Iris pigment epithelial cell (primary cell): ENCODE measurements at regions not wholly inside any gene's neighbourhood (a gene's known extent, or its start where the extent isn't known, plus 50 kb on each side); places are given as distances from the start of the nearest gene placed in this dataset.
"Not testable (repeated sequence)": the region's sequence is repeated elsewhere in the genome, so short reads cannot be mapped to it uniquely, and the experiment has no call there.

Experiments
- DNase-seq: peaks from one replicate; pipeline ENCODE4 v3.0.0-alpha.2; 2011; ENCODE audit warnings: low read depth

DNA sequence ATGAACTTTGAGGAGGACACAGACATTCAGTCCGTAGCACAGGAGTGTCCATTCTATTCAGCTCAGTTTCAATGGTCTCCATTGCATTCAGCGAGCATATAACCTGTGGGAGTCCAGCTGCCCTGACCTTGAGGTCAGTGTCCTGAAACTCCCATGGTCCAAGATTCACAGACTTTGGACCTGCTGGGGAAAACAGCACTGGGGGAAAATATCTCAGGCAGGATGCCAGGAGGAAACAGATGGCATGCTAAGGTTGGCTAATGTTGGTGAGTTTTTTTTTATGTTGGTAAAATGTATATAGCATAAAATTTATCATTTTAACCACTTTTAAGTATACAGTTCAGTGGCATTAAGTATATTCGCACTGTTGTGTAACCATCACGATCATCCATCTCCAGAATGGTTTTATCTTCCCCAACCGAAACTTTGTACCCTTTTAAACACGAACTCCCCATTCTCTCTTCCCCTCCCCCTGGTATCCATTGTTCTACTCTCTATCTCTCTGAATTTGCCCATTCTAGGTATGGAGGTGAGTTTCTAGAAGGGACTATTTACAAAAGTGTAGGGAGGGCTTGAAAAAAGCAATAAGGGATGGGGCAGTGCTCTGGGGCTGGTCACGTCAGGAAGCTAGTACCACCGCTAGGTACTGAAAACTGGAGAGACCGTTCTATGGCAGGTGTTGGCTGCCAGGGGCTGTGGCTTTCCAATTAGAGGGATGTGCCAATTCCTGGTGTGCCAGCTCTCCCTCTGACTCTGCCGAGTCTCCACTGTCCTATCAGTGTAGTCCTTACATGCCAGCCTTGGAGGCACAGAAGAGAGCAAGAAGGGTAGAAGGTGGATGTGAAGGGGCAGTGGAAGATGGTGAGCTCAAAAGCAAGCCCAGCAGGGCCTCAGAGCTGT is 85.3 kb downstream of the FOXD2 start:
- no peak for DNase-seq

DNA sequence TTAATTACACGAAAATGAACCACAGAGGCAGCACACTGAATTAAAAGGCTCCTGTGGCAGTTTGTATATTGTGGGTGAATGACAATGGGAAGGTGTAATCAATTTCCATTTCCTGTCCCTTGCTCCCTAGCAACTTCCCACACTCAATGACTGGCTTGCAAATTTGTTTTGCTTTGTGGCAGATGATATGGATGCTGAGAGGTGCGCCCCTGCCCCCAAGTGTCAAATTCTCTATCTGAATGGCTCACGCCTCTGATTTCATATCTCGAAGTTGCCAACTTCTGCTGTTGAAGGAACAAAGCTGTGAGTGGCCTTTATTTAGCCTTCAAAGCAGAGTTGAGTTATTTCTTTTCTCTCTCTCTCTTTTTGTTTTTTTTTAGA is 86.0 kb downstream of the FOXD2 start:
- no peak for DNase-seq

DNA sequence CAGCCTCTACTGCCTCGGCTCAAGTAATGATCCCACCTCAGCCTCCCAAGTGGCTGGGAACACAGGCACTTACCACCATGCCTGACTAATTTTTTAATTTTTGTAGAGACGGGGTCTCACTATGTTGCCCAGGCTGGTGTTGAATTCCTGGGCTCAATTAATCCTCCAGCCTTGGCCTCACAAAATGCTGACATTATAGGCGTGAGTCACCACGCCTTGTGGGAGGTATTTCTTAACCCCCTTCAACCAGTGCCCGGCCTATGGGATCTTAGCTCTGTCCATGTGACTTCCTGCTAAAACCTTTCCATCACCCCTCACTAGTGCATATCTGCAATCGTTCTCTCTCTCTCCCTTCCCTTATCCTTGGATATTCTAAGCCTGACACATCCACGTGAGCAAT is 86.4 kb downstream of the FOXD2 start:
- peak; percentile 51 for DNase-seq

DNA sequence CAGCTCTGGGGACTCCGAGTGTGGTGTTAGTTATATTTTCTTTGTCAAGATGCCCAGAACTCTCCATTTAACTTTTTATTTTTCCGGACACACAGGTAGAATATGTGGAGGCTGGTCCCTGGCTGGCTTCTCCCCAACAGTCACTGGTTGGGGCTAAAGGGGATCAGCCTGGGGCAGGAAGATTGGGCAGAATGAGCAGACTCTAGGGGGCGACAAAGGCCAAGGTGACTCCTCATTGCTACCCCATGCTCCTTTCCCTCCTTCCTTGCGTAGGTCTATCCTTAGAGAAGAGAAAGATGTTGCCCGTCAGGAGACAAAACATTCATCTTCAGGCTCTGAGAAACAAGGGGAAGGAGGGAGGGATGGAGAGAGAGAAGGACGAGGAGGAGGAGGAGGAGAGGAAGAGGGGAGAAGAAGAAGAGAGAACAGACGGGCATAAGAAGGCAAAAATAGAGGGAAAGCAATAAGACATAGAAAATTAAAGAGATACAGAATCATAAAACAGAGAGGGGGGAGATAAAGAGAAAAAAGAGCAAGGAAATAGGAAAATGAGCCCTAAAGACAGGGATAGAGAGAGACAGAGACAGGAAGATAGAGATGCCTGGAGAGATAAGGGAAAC is 89.9 kb downstream of the FOXD2 start:
- DNase-seq: peak; percentile 34

DNA sequence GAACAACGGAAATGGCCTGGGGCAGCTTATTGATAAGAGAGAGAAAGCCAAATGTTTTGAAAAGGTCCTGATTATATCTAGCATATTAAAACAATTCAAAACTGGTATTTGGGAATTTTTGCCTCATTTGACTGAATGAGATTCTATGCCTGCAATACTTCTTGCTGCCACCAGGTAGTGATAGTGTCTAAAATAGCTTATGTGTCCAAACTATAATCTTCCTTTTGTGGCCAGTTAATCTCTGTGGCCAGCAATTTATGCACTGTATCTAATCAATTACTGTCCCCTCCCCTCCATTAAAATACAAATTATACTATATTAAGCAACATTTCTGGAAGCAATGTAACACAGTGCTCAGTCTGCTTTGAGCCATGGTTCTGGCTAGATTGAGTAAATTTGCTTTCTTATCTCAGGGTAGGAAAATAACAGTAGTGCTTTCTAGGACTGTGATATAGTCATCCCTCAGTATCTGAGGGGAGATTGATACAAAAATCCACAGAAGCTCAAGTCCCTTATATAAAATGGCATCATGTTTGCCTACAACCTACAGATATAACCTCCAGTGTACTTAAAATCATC is 91.8 kb downstream of the FOXD2 start:
- no peak for DNase-seq

DNA sequence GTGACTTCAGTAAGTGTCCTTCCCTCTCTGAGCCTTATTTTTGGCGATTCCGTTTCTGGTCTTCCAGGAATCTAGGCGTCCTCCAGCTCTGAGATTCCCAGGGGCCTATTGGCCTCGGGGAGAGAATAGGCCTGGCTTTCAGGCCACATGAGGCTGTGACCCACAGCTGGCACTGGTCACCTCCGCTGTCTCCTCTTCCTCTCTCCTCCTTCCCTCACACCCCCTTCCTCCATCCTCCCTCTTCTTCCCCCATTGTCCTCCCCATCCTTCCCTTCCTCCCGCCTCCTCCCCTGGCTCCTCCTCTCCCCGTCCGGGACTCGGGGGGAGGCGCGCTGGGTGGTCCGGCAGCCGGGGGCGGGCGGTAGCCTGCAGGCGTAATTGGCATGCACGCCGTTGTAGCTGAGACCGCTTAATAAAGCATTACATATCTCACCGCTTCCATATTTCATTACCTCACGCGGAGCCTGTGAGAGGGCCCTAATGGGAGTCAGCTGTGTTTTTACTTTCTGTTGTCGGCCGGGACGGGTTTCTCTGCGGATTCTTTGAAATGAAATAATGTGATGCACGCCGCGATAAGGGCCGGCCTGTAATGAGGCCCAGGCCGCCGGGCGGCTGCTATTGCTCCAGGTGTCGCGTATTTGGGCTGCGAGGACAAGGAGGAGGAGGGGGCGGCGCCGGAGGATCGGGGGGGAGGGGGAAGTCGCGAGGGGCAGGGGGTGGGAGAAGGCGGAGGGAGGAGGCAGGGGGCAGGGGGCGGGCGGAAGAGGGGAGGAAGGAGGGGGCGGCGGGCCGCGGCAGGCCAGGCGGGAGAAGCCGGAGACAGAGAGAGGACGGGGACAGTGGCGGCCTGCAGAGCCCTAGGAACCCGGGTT is 95.3 kb downstream of the FOXD2 start:
- DNase-seq: peak; percentile 80

DNA sequence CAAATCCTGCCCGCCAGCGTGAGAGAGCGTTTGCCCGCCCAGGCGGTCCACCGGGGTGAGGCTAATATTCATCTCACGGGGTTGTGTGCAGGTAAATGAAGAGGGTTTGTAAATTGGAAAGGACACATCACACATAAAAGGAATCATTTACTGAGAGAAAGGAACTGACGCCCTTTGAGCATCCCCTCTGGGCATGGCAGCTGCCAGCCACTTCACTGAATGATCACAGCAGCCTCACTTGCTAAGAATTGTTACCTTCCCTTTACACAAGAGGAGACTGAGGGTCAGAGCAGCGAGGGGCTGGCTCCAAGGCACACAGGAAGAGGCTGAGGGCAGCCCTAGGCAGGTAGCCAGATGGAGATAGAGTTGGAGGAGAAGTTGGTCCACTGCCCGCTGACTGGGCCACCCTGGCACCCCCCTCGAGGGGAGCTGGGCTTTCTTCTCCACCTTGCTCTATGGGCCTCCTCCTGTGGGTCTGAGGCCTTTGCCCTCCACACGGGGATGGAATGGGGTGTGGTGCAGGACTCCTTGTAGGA is 96.0 kb downstream of the FOXD2 start:
- DNase-seq: no peak

DNA sequence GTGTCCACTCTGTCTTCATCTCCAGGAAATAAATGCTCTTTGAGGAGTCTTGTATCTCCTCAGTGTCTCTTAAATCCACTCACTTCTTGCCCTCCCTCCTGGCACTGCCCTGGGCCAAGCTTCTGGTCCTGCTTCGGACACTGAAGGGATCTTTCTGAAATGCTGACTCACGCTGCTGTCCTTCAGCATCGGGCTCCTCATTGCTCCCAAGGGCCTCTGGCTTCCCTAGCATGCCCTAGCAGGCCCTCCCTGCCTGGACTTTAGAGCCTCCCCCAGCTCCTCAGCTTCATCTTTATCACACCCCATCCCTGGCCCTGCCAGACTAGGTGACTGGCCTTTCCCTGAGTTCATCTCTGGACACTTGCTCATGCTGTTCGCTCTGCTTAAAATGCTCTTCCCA is 96.6 kb downstream of the FOXD2 start:
- DNase-seq: peak; percentile 25

DNA sequence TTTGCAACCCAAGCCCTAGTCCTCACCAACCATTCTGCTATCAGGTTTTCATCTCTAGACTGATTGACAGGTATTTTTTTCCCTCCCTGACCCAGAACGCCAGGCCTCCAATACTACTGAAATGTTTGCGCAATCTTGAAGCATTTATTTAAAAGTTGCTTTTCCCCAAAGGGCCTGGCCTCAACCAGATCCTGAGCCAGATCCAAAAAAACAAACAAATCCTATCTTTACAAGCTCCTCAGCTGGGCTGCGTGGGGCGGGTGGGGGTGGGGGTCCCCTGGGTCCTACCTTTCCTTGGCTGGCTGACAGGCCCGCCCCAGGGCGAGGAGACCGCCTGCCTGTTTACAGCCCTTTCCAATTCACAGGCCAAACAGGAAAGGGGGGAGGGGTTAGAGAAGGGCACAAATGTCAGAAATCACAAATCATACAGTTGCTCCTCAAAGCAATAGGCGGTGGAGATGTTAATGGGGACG is 98.8 kb downstream of the FOXD2 start:
- no peak for DNase-seq

DNA sequence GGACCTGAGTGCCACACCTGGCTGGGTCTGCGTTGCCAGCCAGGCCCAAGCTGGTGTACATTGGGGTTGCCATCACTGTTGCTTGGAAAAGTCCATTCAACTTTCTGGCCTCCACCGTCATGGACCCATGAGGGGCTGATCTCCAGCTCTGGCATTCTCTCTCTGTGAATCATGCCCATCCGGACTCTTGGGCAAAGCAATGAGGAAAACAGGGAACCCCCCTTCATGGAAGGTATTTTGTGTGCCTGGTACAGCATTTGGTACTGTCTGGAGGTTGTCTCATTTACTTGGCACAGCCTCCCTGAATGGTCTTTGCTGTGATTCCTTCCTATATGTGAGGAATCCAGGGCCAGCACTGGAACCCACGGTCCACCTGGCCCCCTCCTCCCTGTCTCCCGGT is 99.4 kb downstream of the FOXD2 start:
- DNase-seq: no peak

DNA sequence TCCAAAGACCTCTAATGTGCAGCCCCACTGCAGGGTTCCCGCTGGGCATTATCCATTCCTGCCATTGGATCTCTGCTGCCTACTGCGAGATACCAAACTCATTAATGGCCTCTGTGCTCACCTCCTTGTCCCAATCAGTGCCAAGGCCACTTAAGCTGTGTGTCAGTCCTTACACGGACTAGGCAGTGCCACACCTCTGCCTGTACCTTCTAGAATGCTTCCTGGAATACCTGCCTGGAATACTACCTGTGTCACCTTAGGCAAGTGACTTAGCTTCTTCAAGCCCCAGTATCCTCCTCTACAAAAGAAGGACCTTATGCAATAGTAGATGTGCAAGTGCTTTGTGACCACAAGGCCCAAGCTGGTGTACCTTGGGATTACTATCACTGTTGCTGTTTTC is 100.1 kb downstream of the FOXD2 start:
- no peak for DNase-seq

DNA sequence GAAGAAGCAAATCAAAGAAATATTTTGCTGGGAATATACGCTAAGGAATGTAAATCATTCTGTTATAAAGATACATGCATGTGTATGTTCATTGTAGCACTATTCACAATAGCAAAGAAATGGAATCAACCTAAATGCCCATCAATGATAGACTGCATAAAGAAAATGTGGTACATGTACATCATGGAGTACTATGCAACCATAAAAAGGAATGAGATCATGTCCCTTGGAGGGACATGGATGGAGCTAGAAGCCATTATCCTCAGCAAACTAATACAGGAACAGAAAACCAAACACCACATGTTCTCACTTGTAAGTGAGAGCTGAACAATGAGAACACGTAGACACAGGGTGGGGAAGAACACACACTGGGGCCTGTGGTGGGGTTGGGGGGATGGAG is 100.7 kb downstream of the FOXD2 start:
- DNase-seq: not testable (repeated sequence)

DNA sequence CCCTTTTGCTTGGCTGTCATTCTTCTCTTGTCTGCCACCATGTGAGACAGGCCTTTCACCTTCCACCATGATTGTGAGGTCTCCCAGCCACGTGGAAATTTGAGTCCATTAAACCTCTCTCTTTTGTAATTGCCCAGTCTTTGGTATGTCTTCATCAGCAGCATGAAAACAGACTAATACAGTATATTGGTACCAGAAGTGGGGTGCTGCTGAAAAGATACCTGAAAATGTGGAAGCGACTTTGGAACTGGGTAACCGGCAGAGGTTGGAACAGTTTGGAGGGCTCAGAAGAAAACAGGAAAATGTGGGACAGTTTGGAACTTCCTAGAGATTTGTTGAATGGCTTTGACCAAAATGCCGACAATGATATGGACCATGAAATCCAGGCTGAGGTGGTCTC is 103.9 kb downstream of the FOXD2 start:
- DNase-seq: not testable (repeated sequence)

DNA sequence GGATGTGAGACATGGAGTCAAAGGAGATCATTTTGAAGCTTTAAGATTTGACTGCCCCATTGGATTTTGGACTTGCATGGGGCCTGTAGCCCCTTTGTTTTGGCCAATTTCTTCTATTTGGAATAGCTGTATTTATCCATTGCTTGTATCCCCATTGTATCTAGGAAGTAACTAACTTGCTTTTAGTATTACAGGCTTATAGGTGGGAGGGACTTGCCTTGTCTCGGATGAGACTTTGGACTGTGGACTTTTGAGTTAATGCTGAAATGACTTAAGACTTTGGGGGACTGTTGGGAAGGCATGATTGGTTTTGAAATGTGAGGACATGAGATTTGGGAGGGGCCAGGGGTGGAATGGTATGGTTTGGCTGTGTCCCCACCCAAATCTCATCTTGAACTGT is 105.2 kb downstream of the FOXD2 start:
- DNase-seq: not testable (repeated sequence)

DNA sequence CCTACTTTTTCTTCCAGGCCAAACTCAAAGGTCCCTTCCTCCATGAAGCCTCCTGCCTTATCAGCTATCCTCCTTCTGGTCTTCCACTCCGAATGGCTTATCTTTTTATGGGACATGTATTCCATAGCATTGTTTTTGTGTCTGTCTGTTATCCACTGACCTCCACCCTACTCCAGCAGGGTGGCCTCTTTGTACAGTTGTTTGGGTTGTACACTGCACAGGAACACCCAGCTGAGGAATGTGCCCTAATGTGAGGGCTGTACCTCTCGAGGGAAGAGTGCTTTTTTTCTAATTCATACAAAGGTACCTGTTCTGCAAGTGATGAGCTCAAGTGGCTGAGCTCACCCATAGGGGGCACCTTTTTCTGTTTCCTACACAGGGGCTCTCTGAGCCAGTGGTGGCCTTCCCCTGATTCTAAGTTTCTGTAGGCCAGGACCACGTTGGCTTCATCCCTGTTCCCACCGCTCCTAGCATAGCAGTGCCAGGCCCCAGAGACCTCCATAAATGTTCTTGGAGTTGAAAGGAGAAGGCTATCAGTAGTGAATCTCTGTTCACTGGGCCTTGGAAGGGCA is 108.2 kb downstream of the FOXD2 start:
- no peak for DNase-seq

DNA sequence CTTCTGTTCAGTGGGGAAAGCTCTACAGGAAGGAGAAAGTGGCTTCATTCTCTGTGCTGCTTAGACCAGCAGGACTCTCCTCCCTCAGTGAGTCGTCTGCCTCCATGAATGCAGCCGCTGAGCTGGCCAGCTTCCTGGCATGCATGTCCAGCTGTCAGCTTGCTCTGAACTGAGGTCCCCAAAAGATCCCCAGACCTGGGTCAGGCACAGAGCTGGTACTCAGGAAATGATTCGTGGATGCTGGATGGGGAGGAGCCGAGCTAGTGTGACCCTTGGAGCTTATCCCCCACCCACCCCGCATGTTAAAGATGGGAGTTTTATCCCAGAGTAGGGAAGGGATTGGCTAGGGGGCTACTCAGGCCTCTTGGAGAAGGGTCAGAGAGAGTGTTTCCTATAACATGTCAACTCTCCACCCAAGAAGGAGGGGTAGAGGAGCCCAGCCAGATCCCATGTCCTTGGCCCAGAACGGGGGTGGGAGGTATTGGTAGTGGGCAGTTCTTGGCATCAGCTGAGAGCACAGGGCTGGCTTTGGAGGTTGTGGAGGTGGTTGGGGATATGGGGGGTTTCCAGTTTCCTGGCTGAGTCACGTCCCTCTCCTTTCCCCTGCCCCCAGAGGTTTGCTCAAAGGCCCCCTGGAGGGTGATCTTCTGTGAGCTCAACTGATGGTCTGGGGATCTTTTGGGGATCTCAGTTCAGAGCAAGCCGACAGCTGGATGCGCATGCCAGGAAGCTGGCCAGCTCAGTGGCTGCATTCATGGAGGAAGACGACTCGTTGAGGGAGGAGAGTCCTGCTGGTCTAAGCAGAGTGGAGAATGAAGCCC is 110.1 kb downstream of the FOXD2 start:
- DNase-seq: no peak

DNA sequence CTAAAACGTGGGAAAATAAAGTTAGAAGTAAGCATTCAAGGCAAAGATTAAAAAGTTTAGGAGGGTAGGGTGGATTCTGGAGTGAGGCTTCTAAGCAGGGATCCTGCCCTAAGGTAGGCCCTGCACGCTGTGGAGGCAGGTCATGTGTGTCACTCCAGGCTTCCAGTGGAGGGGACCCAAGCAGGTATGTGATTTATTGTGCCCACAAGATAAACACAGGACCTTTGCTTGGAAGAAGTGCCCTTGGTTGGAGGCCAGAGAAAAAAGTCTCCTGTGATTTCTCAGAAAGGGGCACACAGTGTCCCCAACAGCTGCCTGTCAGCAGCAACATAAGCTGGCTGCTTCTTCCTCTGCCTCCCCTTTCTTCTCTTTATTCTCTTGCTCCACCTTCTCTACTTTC is 110.8 kb downstream of the FOXD2 start:
- no peak for DNase-seq

DNA sequence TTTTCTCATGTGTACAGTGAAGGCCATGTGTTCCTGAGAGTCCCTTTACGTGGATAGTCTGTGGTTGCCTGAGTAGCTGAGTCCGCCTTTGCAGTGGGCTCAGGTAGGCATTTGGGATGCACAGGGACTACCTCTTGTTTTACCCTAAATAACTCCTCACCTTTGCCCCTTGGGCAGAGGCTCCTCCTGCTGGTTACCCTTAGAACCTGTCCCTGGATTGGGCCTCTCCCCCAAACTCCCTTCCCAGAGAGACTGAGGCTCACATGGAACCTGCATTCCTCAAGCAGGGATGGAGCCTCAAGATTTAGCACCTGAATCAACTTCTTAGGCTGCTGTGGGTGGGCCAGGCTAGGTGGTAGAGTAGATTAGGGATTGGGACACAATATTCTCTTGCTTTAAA is 111.7 kb downstream of the FOXD2 start:
- no peak for DNase-seq

DNA sequence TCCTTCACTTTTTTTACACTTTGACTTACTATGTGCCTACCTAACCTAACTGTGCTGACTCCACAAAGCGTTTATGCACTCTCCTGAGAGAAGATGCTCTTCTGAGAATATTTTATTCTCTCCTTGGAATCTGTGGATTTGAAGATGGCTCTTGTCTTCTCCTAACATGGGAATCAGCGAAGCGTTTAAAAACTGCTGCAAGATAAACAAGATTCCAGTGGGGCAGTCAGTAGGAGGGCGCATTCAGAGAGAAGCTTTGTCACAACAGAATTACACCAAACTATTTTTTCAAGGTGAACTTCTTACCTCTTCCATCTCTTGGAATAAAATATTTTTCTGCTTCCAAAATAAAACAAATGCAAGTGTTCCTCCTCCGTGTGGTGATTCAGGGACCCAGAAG is 113.1 kb downstream of the FOXD2 start:
- no peak for DNase-seq

DNA sequence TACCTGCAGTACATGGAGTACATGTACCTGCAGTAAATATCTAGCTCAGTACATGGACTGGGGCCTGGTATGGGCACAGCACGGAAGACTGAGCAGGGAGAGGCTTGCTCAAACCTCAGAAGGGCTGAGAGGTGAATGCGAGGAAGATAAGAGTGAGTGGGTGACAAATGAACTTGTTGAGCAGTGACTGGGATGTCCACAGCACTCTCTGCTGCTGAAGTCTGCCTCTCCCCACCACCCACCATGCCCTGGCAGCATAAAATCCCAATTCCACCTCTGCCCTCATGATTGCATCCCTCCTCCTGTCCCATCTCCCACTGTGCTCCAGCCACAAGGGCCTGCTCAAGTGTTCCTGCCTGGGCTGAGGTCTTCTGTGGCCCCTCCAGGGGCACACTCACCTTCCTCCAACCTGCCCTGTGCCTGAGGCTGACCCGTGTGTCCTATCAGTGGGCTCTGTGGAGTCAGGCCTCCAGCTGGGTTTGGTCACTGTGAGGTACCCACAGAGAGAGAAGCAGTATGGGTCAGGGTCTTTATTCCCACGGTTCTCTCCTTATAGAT is 114.2 kb downstream of the FOXD2 start:
- no peak for DNase-seq
